ENCODE measurements at regions not wholly inside any gene's neighbourhood (a gene's known extent, or its start where the extent isn't known, plus 50 kb on each side); places are given as distances from the start of the nearest gene placed in this dataset.

- H3K36me3 ChIP-seq (ENCODE audit: insufficient read depth, low read length): no peaks in the 10 kb centered on the region
- H3K27me3 ChIP-seq (ENCODE audit: insufficient read depth, low read length): no peaks in the 10 kb centered on the region
- H3K4me1 ChIP-seq (ENCODE audit: control insufficient read depth, insufficient read depth, low read length, unreplicated experiment): no peaks in the 10 kb centered on the region
- no peak overlapping the region for H3K27ac ChIP-seq (ENCODE audit: low read depth, low read length)
- no peaks in the 10 kb centered on the region for H3K79me2 ChIP-seq (ENCODE audit: control insufficient read depth, insufficient read depth, low read length, unreplicated experiment)
- no peak overlapping the region for H2AFZ ChIP-seq (ENCODE audit: low read length, unreplicated experiment)
- no peak overlapping the region for H3K4me3 ChIP-seq (ENCODE audit: low read depth, low read length)
Measured at GRCh38 chr7:3243256-3243655, 57.8 kb upstream of the SDK1 start.

- H2AFZ ChIP-seq (ENCODE audit: low read length, unreplicated experiment): no peak overlapping the region
- H3K79me2 ChIP-seq (ENCODE audit: control insufficient read depth, insufficient read depth, low read length, unreplicated experiment): no peaks in the 10 kb centered on the region
- H3K27me3 ChIP-seq (ENCODE audit: insufficient read depth, low read length): no peaks in the 10 kb centered on the region
- H3K4me1 ChIP-seq (ENCODE audit: control insufficient read depth, insufficient read depth, low read length, unreplicated experiment): no peaks in the 10 kb centered on the region
- H3K4me3 ChIP-seq (ENCODE audit: low read depth, low read length): no peak overlapping the region
- no peak overlapping the region for H3K27ac ChIP-seq (ENCODE audit: low read depth, low read length)
- H3K36me3 ChIP-seq (ENCODE audit: insufficient read depth, low read length): no peaks in the 10 kb centered on the region
Measured at GRCh38 chr7:3243680-3244079, 57.4 kb upstream of the SDK1 start.

- Histone ChIP-seq H3K36me3 (ENCODE audit: insufficient read depth, low read length) (no peaks in the 10 kb centered on the region), H3K27me3 (ENCODE audit: insufficient read depth, low read length) (no peaks in the 10 kb centered on the region), H2AFZ (ENCODE audit: low read length, unreplicated experiment) (no peak overlapping the region), H3K27ac (ENCODE audit: low read depth, low read length) (peak overlapping the region; percentile 43; the same call in 1 of the 2 replicates), H3K4me3 (ENCODE audit: low read depth, low read length) (no peak overlapping the region), H3K79me2 (ENCODE audit: control insufficient read depth, insufficient read depth, low read length, unreplicated experiment) (no peaks in the 10 kb centered on the region), H3K4me1 (ENCODE audit: control insufficient read depth, insufficient read depth, low read length, unreplicated experiment) (no peaks in the 10 kb centered on the region)
Measured at GRCh38 chr7:3244241-3244814, 56.7 kb upstream of the SDK1 start.

GRCh38 chr7:3245077-3245476 is 56.0 kb upstream of the SDK1 start:
- Histone ChIP-seq H3K4me3 (ENCODE audit: low read depth, low read length) (no peak overlapping the region), H3K27ac (ENCODE audit: low read depth, low read length) (peak overlapping the region; percentile 43; the same call in 1 of the 2 replicates), H3K4me1 (ENCODE audit: control insufficient read depth, insufficient read depth, low read length, unreplicated experiment) (no peaks in the 10 kb centered on the region), H3K36me3 (ENCODE audit: insufficient read depth, low read length) (no peaks in the 10 kb centered on the region), H3K27me3 (ENCODE audit: insufficient read depth, low read length) (no peaks in the 10 kb centered on the region), H2AFZ (ENCODE audit: low read length, unreplicated experiment) (no peak overlapping the region), H3K79me2 (ENCODE audit: control insufficient read depth, insufficient read depth, low read length, unreplicated experiment) (no peaks in the 10 kb centered on the region)

- H3K4me1 ChIP-seq (ENCODE audit: control insufficient read depth, insufficient read depth, low read length, unreplicated experiment): no peaks in the 10 kb centered on the region
- no peak overlapping the region for H3K27ac ChIP-seq (ENCODE audit: low read depth, low read length)
- H3K27me3 ChIP-seq (ENCODE audit: insufficient read depth, low read length): no peaks in the 10 kb centered on the region
- H3K4me3 ChIP-seq (ENCODE audit: low read depth, low read length): no peak overlapping the region
- H3K36me3 ChIP-seq (ENCODE audit: insufficient read depth, low read length): no peaks in the 10 kb centered on the region
- H2AFZ ChIP-seq (ENCODE audit: low read length, unreplicated experiment): no peak overlapping the region
- H3K79me2 ChIP-seq (ENCODE audit: control insufficient read depth, insufficient read depth, low read length, unreplicated experiment): no peaks in the 10 kb centered on the region
Measured at GRCh38 chr7:3245721-3246120, 55.3 kb upstream of the SDK1 start.

GRCh38 chr7:3246127-3246526 is 54.9 kb upstream of the SDK1 start:
- Histone ChIP-seq H3K27ac (ENCODE audit: low read depth, low read length) (no peak overlapping the region), H3K4me1 (ENCODE audit: control insufficient read depth, insufficient read depth, low read length, unreplicated experiment) (no peaks in the 10 kb centered on the region), H2AFZ (ENCODE audit: low read length, unreplicated experiment) (no peak overlapping the region), H3K36me3 (ENCODE audit: insufficient read depth, low read length) (no peaks in the 10 kb centered on the region), H3K79me2 (ENCODE audit: control insufficient read depth, insufficient read depth, low read length, unreplicated experiment) (no peaks in the 10 kb centered on the region), H3K4me3 (ENCODE audit: low read depth, low read length) (no peak overlapping the region), H3K27me3 (ENCODE audit: insufficient read depth, low read length) (no peaks in the 10 kb centered on the region)

- Histone ChIP-seq H3K4me3 (ENCODE audit: low read depth, low read length) (no peak overlapping the region), H3K27ac (ENCODE audit: low read depth, low read length) (no peak overlapping the region), H3K27me3 (ENCODE audit: insufficient read depth, low read length) (no peaks in the 10 kb centered on the region), H3K36me3 (ENCODE audit: insufficient read depth, low read length) (no peaks in the 10 kb centered on the region), H2AFZ (ENCODE audit: low read length, unreplicated experiment) (no peak overlapping the region), H3K4me1 (ENCODE audit: control insufficient read depth, insufficient read depth, low read length, unreplicated experiment) (no peaks in the 10 kb centered on the region), H3K79me2 (ENCODE audit: control insufficient read depth, insufficient read depth, low read length, unreplicated experiment) (no peaks in the 10 kb centered on the region)
Measured at GRCh38 chr7:3246651-3247050, 54.4 kb upstream of the SDK1 start.

- H3K79me2 ChIP-seq (ENCODE audit: control insufficient read depth, insufficient read depth, low read length, unreplicated experiment): no peaks in the 10 kb centered on the region
Measured at GRCh38 chr7:3250725-3251124, 50.3 kb upstream of the SDK1 start.

More at GRCh38 chr7:3250725-3251124, 50.3 kb upstream of the SDK1 start:
- H3K4me3 ChIP-seq (ENCODE audit: low read depth, low read length): no peak overlapping the region
- no peak overlapping the region for H3K27ac ChIP-seq (ENCODE audit: low read depth, low read length)
- H3K36me3 ChIP-seq (ENCODE audit: insufficient read depth, low read length): no peaks in the 10 kb centered on the region
- no peak overlapping the region for H2AFZ ChIP-seq (ENCODE audit: low read length, unreplicated experiment)
- no peaks in the 10 kb centered on the region for H3K4me1 ChIP-seq (ENCODE audit: control insufficient read depth, insufficient read depth, low read length, unreplicated experiment)
- no peaks in the 10 kb centered on the region for H3K27me3 ChIP-seq (ENCODE audit: insufficient read depth, low read length)
